ENCODE measurements at regions not wholly inside any gene's neighbourhood (a gene's known extent, or its start where the extent isn't known, plus 50 kb on each side); places are given as distances from the start of the nearest gene placed in this dataset.

DNA sequence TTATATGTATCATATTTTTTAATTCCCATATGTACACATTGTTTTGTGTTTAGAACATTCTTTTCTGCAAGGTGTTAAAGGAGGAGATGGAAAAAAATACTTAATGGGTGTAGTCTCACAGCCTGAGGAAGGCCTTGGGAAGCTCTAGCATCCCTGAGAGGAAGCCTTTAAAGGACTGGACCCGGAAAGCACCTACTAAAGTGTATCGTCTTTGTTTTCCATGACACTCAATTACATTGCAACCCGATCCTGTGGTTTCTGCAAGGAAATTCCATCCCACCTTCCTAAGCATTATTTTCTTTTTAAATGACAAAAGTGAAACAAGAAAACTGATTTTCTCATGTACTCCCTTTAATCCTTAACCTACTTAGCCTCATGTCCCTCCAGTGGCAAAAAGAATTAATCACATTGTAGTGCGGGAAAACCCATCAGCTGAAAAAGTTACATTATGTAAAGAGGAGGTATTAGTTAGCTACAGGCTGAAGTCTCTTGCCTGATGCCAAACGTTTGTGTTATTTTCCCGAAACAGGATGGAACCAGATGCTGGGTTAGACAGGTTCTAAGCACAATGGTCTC is 147.8 kb upstream of the CPSF6 start:
- H3K9me3 Mint-ChIP-seq (ENCODE audit: insufficient read depth) = no peaks in the 10 kb centered on the region
- POLR2A ChIA-PET = no interaction called here
- CTCF ChIA-PET = no interaction called here
- H3K27me3 ChIP-seq (replicated peaks in 1 of 4; ENCODE audit: control extremely low read depth in 1 of 4, control insufficient read depth in 3 of 4, insufficient read depth in 4 of 4, low read length in 3 of 4) = peaks cover 0 to 11% (median 1%) of the 10 kb centered on the region in 4 experiments
- no peak overlapping the region for H3K27ac ChIP-seq (ENCODE audit: low read length in 2 of 2)
- H3K9ac ChIP-seq (ENCODE audit: low read length) = no peak overlapping the region
- no peaks in the 10 kb centered on the region for H3K4me1 ChIP-seq (ENCODE audit: control insufficient read depth in 2 of 2, insufficient read depth in 2 of 2, low read length in 2 of 2)
- no peaks in the 10 kb centered on the region for H3K4me1 Mint-ChIP-seq
- H3K27me3 Mint-ChIP-seq = peaks cover 21% of the 10 kb centered on the region
- WGBS (ENCODE audit: insufficient coverage) = 81% methylated on average over 4 of the region's 6 CpGs
- H3K27ac Mint-ChIP-seq = no peak overlapping the region
- no peak overlapping the region for H3K4me3 ChIP-seq (ENCODE audit: control extremely low read depth in 1 of 5, extremely low read depth in 1 of 5, insufficient read depth in 1 of 5, low read depth in 2 of 5, low read length in 4 of 5)
- ATAC-seq (ENCODE audit: low read depth) (no peak), DNase-seq (no peak)
- H2AFZ ChIP-seq (ENCODE audit: insufficient read depth, low read depth, low read length, poor library complexity, severe bottlenecking) = no peak overlapping the region
- H3K36me3 ChIP-seq (replicated peaks in 1 of 2; ENCODE audit: control extremely low read depth in 1 of 2, control insufficient read depth in 1 of 2, extremely low read depth in 1 of 2, insufficient read depth in 2 of 2, low read length in 1 of 2) = no peaks in the 10 kb centered on the region
- TF ChIP-seq EZH2 (IDR thresholded peaks at IDR 0.05; ENCODE audit: borderline replicate concordance, insufficient read depth, low read depth, low read length, poor library complexity, severe bottlenecking) (no peak), CTCF (IDR thresholded peaks at IDR 0.05) (no peak)
- H3K4me3 Mint-ChIP-seq = no peak overlapping the region
- H3K4me2 ChIP-seq (replicated peaks; ENCODE audit: low read depth, low read length, poor library complexity, severe bottlenecking) = no peak overlapping the region
- H3K79me2 ChIP-seq (ENCODE audit: control insufficient read depth, insufficient read depth, low read length) = no peaks in the 10 kb centered on the region
- intact Hi-C loops (cut with micrococcal nuclease) = no loop called here
- H4K20me1 ChIP-seq (ENCODE audit: control insufficient read depth, insufficient read depth, low read length, poor library complexity, severe bottlenecking) = no peaks in the 10 kb centered on the region
- H3K9me3 ChIP-seq (ENCODE audit: control extremely low read depth in 1 of 3, control insufficient read depth in 2 of 3, insufficient read depth in 1 of 3, low read length in 2 of 3) = peaks cover 0 to 1% (median 0%) of the 10 kb centered on the region in 3 donors

DNA sequence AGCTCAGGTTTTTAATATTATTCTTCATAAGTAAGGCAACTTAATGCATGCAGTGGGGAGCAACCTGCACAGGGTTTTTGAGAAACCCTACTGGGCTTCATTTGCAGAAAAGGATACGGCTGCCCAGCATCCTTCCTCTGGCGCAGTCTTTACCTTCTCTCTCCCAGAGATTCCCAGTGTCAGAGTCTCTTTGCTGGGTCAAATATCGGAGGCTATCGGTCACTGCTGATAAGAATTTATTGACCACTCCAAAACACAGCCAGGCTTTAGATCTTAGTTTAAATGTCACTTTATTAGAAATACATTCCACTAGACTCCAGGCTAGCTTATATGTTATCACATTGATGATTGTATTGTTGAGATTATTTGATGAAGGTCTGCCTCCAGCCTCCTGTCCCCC is 147.2 kb upstream of the CPSF6 start:
- Mint-ChIP-seq H3K4me3 (no peak overlapping the region), H3K4me1 (no peaks in the 10 kb centered on the region), H3K27ac (no peak overlapping the region), H3K9me3 (ENCODE audit: insufficient read depth) (no peaks in the 10 kb centered on the region), H3K27me3 (peaks cover 18% of the 10 kb centered on the region)
- H3K9me3 ChIP-seq (ENCODE audit: control extremely low read depth in 1 of 3, control insufficient read depth in 2 of 3, insufficient read depth in 1 of 3, low read length in 2 of 3) = peaks cover 0 to 1% (median 0%) of the 10 kb centered on the region in 3 donors
- intact Hi-C loops (cut with micrococcal nuclease) = no loop called here
- H3K9ac ChIP-seq (ENCODE audit: low read length) = no peak overlapping the region
- H4K20me1 ChIP-seq (ENCODE audit: control insufficient read depth, insufficient read depth, low read length, poor library complexity, severe bottlenecking) = no peaks in the 10 kb centered on the region
- DNase-seq (no peak), ATAC-seq (ENCODE audit: low read depth) (no peak)
- ChIA-PET CTCF (no interaction called here), POLR2A (no interaction called here)
- H3K36me3 ChIP-seq (replicated peaks in 1 of 2; ENCODE audit: control extremely low read depth in 1 of 2, control insufficient read depth in 1 of 2, extremely low read depth in 1 of 2, insufficient read depth in 2 of 2, low read length in 1 of 2) = no peaks in the 10 kb centered on the region
- H3K4me1 ChIP-seq (ENCODE audit: control insufficient read depth in 2 of 2, insufficient read depth in 2 of 2, low read length in 2 of 2) = no peaks in the 10 kb centered on the region
- no peaks in the 10 kb centered on the region for H3K79me2 ChIP-seq (ENCODE audit: control insufficient read depth, insufficient read depth, low read length)
- H3K27ac ChIP-seq (ENCODE audit: low read length in 2 of 2) = no peak overlapping the region
- H2AFZ ChIP-seq (ENCODE audit: insufficient read depth, low read depth, low read length, poor library complexity, severe bottlenecking) = no peak overlapping the region
- TF ChIP-seq EZH2 (IDR thresholded peaks at IDR 0.05; ENCODE audit: borderline replicate concordance, insufficient read depth, low read depth, low read length, poor library complexity, severe bottlenecking) (no peak), CTCF (IDR thresholded peaks at IDR 0.05) (no peak)
- H3K27me3 ChIP-seq (replicated peaks in 1 of 4; ENCODE audit: control extremely low read depth in 1 of 4, control insufficient read depth in 3 of 4, insufficient read depth in 4 of 4, low read length in 3 of 4) = peaks cover 0 to 15% (median 1%) of the 10 kb centered on the region in 4 experiments
- no peak overlapping the region for H3K4me3 ChIP-seq (ENCODE audit: control extremely low read depth in 1 of 5, extremely low read depth in 1 of 5, insufficient read depth in 1 of 5, low read depth in 2 of 5, low read length in 4 of 5)
- H3K4me2 ChIP-seq (replicated peaks; ENCODE audit: low read depth, low read length, poor library complexity, severe bottlenecking) = no peak overlapping the region
- WGBS (ENCODE audit: insufficient coverage) = 95% methylated on average over 2 of the region's 4 CpGs
